RPMI8226 (cell line): ENCODE measurements at regions not wholly inside any gene's neighbourhood (a gene's known extent, or its start where the extent isn't known, plus 50 kb on each side); places are given as distances from the start of the nearest gene placed in this dataset.
"Not testable (repeated sequence)": the region's sequence is repeated elsewhere in the genome, so short reads cannot be mapped to it uniquely, and the experiment has no call there.

Experiments
- DNase-seq: peaks from one replicate; pipeline ENCODE4 v3.0.0-alpha.2; 2015

GRCh38 chr2:57444752-57445430, 601.7 kb upstream of the VRK2 start:
- no peak for DNase-seq

GRCh38 chr2:57448816-57449215, 597.8 kb upstream of the VRK2 start:
- DNase-seq, result no peak

GRCh38 chr2:57450170-57450569, 596.4 kb upstream of the VRK2 start:
- DNase-seq, result no peak

- no peak for DNase-seq
Measured at GRCh38 chr2:57452634-57453033, 594.0 kb upstream of the VRK2 start.

- no peak for DNase-seq
Measured at GRCh38 chr2:57453945-57454344, 592.7 kb upstream of the VRK2 start.

- DNase-seq, result no peak
Measured at GRCh38 chr2:57460396-57461276, 586.0 kb upstream of the VRK2 start.

- no peak for DNase-seq
Measured at GRCh38 chr2:57461624-57462023, 585.0 kb upstream of the VRK2 start.

- DNase-seq, result no peak
Measured at GRCh38 chr2:57465067-57465466, 581.5 kb upstream of the VRK2 start.

GRCh38 chr2:57465967-57466366, 580.6 kb upstream of the VRK2 start:
- no peak for DNase-seq

GRCh38 chr2:57475391-57475790, 571.2 kb upstream of the VRK2 start:
- no peak for DNase-seq

- no peak for DNase-seq
Measured at GRCh38 chr2:57479981-57480380, 566.6 kb upstream of the VRK2 start.

GRCh38 chr2:57488061-57488460, 558.5 kb upstream of the VRK2 start:
- DNase-seq, result no peak

GRCh38 chr2:57490741-57491140, 555.9 kb upstream of the VRK2 start:
- DNase-seq, result no peak

- no peak for DNase-seq
Measured at GRCh38 chr2:57491213-57491612, 555.4 kb upstream of the VRK2 start.

GRCh38 chr2:57493966-57494365, 552.6 kb upstream of the VRK2 start:
- DNase-seq, result not testable (repeated sequence)

- peak; percentile 63 for DNase-seq
Measured at GRCh38 chr2:57497489-57498096, 549.0 kb upstream of the VRK2 start.

- DNase-seq, result no peak
Measured at GRCh38 chr2:57504787-57505186, 541.8 kb upstream of the VRK2 start.

- no peak for DNase-seq
Measured at GRCh38 chr2:57509189-57509588, 537.4 kb upstream of the VRK2 start.

- no peak for DNase-seq
Measured at GRCh38 chr2:57510704-57511103, 535.9 kb upstream of the VRK2 start.

- no peak for DNase-seq
Measured at GRCh38 chr2:57515366-57515765, 531.2 kb upstream of the VRK2 start.

GRCh38 chr2:57516698-57517340, 529.8 kb upstream of the VRK2 start:
- DNase-seq, result peak; percentile 15

- no peak for DNase-seq
Measured at GRCh38 chr2:57523304-57523703, 523.3 kb upstream of the VRK2 start.

GRCh38 chr2:57527685-57528084, 518.9 kb upstream of the VRK2 start:
- DNase-seq, result no peak
